HG03432 (cell line): ENCODE measurements at regions not wholly inside any gene's neighbourhood (a gene's known extent, or its start where the extent isn't known, plus 50 kb on each side); places are given as distances from the start of the nearest gene placed in this dataset.

Source experiments
- ATAC-seq: cut with Tn5 transposase; IDR thresholded peaks from one replicate; pipeline ENCODE4 v1.9.1; 2021; ENCODE audit warnings: mild to moderate bottlenecking, moderate library complexity; ENCODE audit not compliant: unreplicated experiment

GRCh38 chr5:93186076-93186682 is 394.8 kb downstream of the NR2F1-AS1 start:
- ATAC-seq, result no peak

GRCh38 chr5:93184041-93184440 is 397.0 kb downstream of the NR2F1-AS1 start:
- ATAC-seq, result no peak

GRCh38 chr5:93179466-93179865 is 401.6 kb downstream of the NR2F1-AS1 start:
- ATAC-seq, result no peak

- ATAC-seq, result no peak
Measured at GRCh38 chr5:93174930-93175329, 406.1 kb downstream of the NR2F1-AS1 start.

GRCh38 chr5:93165559-93165958 is 415.5 kb downstream of the NR2F1-AS1 start:
- ATAC-seq, result no peak

GRCh38 chr5:93164690-93165089 is 416.3 kb downstream of the NR2F1-AS1 start:
- no peak for ATAC-seq

- no peak for ATAC-seq
Measured at GRCh38 chr5:93163010-93163663, 417.9 kb downstream of the NR2F1-AS1 start.

- ATAC-seq, result no peak
Measured at GRCh38 chr5:93161661-93162654, 419.1 kb downstream of the NR2F1-AS1 start.

- no peak for ATAC-seq
Measured at GRCh38 chr5:93158841-93159240, 422.2 kb downstream of the NR2F1-AS1 start.

- no peak for ATAC-seq
Measured at GRCh38 chr5:93156566-93156965, 424.5 kb downstream of the NR2F1-AS1 start.

- no peak for ATAC-seq
Measured at GRCh38 chr5:93154535-93154934, 426.5 kb downstream of the NR2F1-AS1 start.

GRCh38 chr5:93153461-93153860 is 427.6 kb downstream of the NR2F1-AS1 start:
- no peak for ATAC-seq

GRCh38 chr5:93151896-93152295 is 429.1 kb downstream of the NR2F1-AS1 start:
- no peak for ATAC-seq

- ATAC-seq, result no peak
Measured at GRCh38 chr5:93151121-93151520, 429.9 kb downstream of the NR2F1-AS1 start.

GRCh38 chr5:93150311-93151012 is 430.6 kb downstream of the NR2F1-AS1 start:
- no peak for ATAC-seq

- ATAC-seq, result no peak
Measured at GRCh38 chr5:93145767-93146166, 435.3 kb downstream of the NR2F1-AS1 start.

- ATAC-seq, result no peak
Measured at GRCh38 chr5:93145019-93145418, 436.0 kb downstream of the NR2F1-AS1 start.

GRCh38 chr5:93141969-93142368 is 439.1 kb downstream of the NR2F1-AS1 start:
- no peak for ATAC-seq

GRCh38 chr5:93130624-93131490 is 450.2 kb downstream of the NR2F1-AS1 start:
- ATAC-seq, result no peak

GRCh38 chr5:93126634-93127033 is 454.4 kb downstream of the NR2F1-AS1 start:
- ATAC-seq, result no peak
